NCI-H2196 (cell line): ENCODE measurements at regions not wholly inside any gene's neighbourhood (a gene's known extent, or its start where the extent isn't known, plus 50 kb on each side); places are given as distances from the start of the nearest gene placed in this dataset.

Source experiments
- DNase-seq: peaks from one replicate; lab custom pipeline; 2025; ENCODE audit not compliant: unreplicated experiment; lab: John Stamatoyannopoulos, UW

DNA sequence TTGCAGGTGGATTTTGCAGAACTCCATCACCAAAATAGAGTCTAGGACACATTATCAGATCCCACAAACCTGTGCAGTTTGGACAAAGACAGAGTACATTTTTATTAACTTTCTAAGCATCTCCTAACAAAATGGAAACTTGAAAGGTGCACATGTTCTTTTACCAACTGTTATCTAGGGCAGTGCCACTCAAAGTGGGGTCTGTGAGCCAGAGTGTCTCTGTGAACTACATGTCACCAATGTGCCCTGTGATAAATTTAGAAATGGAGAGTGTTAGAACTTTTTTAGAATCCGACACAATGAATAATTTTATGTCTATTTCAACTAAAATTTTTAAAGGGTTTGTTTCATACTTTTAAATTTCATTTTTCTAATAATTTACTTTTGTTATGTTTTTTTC, 68.4 kb upstream of the TMC3 start:
- DNase-seq: no peak

DNA sequence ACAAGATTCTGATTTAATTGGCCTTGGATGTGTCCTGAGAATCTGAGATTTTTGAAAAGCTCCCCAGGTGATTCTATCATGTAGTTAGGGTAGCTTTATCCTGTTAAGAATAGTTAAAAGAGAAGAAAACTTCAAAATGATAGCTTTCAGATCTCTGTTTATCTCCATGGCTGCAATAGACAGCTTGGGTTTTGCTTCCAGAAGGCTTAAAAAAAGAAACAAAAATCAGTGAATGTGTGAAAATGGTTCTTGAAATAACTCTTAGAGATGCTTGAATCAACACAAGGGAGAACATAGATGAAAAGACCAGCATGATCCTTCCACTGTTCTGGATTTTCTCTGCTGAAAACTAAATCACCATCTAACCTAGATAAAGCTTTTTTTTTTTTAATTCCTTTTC, 60.8 kb upstream of the TMC3 start:
- no peak for DNase-seq

DNA sequence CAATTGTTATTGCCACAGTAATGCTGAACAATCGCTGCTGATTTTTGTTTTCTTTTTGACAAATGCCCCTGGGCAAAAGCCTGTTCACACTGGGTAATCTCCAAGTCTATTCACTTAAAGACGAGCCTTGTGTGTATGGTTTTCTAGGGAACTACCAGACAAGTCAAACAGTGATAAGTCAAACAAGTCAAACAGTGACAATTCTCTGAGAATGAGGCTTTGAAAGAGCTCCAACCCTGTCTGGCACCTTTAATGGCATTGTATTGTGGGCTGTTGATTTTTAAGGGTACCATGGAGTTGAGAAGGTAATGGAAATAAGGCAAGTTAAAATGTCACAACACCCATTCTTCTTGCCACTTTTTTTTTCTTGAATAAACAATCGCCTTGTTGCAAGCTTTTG, 59.4 kb upstream of the TMC3 start:
- no peak for DNase-seq

DNA sequence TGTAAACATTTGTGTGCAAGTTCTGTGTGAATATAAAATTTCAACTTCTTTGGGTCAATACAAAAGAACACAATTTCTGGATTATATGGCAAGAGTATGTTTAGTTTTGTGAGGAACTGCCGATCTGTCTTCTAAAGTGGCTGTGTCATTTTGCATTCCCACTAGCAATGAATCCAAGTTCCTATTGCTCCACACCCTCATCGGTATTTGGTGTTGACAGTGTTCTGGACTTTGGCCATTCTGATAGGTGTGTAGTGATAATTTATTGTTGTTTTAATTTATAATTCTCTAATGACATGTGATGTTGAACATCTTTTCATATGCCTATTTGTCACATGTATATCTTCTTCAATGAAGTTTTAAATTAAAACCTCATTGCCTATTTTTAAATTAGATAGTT, 58.2 kb upstream of the TMC3 start:
- no peak for DNase-seq

DNA sequence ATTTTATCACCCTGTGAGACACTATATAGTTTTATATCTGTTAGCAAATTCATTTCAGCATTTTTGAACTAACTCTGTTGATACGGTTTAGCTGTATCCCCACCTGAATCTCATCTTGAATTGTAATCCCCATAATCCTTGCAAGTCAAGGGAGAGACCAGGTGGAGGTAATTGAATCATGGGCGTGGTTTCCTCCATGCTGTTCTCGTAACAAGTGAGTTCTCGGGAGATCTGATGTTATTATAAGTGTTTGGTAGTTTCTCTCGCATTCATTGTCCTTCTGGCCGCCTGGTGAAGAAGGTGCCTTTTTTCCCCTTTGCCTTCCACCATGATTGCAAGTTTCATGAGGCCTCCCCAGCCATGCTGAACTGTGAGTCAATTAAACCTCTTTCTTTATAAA, 53.2 kb upstream of the TMC3 start:
- DNase-seq: no peak

DNA sequence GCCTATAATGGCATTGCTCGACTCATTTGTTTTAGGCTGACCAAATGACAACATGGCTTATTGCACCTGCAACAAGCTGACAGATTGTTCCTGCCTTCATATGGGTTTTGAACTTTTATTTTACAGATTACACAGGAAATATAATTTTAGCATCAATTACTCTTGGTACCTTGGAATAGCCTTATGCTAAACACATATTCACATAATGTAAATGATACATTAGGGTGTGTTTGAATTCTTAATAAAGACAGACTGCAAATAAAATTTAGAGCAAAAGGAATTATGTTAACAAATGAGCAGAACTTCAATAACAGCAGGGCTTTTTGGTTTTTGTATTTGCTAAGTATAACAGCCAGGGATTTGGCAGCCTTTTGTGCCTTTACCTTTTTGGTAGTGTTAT, 51.9 kb upstream of the TMC3 start:
- DNase-seq: no peak
